ENCODE measurements at regions not wholly inside any gene's neighbourhood (a gene's known extent, or its start where the extent isn't known, plus 50 kb on each side); places are given as distances from the start of the nearest gene placed in this dataset.

DNA sequence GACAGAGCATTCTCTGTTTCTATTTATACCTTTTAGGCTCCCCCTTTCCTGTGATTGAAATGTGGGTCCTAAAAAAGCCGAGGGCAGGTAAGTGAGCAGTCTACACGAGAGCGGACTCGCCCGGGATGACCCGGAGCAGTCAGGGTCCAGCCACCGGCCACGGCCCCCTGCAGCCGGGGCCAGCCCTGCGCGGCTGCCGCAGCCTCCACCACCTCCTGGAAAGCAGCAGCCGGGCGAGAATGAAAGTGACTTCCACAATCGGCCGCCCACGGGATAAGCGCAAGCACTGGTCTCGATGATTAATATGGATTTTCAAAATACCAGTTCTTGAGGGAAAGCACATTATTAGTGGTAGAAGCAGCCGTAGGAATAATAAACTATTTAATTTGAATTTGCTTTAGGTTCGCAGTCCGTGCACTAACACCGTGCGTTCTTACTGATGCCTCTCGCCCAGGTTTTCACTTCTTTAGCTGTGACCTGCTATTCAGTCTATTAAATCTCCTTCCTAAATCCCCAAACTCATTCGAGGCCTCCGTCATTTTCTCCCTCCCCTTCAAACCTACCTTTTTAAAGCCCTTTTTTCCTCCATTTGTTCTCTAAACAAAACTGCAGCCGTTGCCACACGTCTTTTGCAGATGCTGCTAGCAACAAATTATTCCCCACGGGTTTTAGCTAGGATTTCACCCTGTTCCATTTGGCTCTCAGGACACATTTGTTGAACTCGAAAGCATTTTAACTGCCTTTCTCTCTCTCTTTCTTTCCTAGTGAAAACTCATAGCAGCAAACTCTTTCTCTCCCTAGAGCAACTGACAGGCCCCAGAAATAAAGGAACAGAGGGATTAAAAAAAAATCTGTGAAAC is 1015.1 kb upstream of the PIK3C3 start:
- TF ChIP-seq, protein P1, sequence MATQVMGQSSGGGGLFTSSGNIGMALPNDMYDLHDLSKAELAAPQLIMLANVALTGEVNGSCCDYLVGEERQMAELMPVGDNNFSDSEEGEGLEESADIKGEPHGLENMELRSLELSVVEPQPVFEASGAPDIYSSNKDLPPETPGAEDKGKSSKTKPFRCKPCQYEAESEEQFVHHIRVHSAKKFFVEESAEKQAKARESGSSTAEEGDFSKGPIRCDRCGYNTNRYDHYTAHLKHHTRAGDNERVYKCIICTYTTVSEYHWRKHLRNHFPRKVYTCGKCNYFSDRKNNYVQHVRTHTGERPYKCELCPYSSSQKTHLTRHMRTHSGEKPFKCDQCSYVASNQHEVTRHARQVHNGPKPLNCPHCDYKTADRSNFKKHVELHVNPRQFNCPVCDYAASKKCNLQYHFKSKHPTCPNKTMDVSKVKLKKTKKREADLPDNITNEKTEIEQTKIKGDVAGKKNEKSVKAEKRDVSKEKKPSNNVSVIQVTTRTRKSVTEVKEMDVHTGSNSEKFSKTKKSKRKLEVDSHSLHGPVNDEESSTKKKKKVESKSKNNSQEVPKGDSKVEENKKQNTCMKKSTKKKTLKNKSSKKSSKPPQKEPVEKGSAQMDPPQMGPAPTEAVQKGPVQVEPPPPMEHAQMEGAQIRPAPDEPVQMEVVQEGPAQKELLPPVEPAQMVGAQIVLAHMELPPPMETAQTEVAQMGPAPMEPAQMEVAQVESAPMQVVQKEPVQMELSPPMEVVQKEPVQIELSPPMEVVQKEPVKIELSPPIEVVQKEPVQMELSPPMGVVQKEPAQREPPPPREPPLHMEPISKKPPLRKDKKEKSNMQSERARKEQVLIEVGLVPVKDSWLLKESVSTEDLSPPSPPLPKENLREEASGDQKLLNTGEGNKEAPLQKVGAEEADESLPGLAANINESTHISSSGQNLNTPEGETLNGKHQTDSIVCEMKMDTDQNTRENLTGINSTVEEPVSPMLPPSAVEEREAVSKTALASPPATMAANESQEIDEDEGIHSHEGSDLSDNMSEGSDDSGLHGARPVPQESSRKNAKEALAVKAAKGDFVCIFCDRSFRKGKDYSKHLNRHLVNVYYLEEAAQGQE (IDR thresholded peaks at IDR 0.05; ENCODE audit: insufficient read depth in 1 of 2, low read depth in 2 of 2, low read length in 2 of 2) = no peak
- TF ChIP-seq POLR2AphosphoS5 (IDR thresholded peaks at IDR 0.05; ENCODE audit: low read depth, low read length) (no peak), TAF1 (IDR thresholded peaks at IDR 0.05; ENCODE audit: borderline replicate concordance, insufficient read depth, low read length) (no peak), FOXP2 (optimal IDR thresholded peaks at IDR 0.05; ENCODE audit: borderline replicate concordance, extremely low read depth, extremely low read length, insufficient read depth) (no peak), SIN3A (IDR thresholded peaks at IDR 0.05; ENCODE audit: borderline replicate concordance, insufficient read depth, low read length) (no peak)

All from PFSK-1 (cell line).